ENCODE measurements at regions not wholly inside any gene's neighbourhood (a gene's known extent, or its start where the extent isn't known, plus 50 kb on each side); places are given as distances from the start of the nearest gene placed in this dataset.

DNA sequence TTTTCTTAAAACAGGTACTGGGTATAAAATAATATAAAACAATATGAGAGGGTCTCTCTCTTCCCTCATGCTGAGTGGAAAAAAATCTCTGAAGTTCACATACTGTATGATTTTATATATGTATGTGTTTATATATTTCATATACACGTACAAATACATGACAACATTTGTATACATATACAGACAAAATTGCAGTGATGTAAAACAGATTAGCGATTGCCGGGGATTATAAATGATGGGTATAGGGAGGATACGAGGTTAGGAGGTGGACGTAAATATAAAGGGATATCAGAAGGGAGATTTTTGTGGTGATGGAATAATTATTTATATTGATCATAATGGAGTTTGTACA, 194.8 kb upstream of the PRSS16 start:
- no peak for DNase-seq (ENCODE audit: low read depth)

DNA sequence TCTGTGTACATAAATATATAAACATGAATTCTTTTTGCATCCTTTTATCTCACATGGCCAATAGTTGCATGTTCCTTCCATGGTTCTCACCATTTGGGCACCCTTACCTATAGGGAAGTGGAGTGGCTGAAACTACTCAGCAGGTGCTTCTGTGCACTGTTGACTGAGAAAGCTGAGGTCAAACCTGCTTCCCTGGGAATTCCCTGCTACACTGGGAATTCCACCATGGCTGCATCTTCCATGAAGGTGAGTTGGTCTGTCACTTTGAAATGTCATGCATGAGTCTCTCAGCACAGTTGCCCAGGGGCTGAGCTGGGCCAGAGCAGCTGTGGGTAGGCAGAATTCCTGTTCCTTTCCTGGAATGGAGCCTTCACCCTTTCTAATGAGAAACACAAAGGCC, 193.8 kb upstream of the PRSS16 start:
- no peak for DNase-seq (ENCODE audit: low read depth)

DNA sequence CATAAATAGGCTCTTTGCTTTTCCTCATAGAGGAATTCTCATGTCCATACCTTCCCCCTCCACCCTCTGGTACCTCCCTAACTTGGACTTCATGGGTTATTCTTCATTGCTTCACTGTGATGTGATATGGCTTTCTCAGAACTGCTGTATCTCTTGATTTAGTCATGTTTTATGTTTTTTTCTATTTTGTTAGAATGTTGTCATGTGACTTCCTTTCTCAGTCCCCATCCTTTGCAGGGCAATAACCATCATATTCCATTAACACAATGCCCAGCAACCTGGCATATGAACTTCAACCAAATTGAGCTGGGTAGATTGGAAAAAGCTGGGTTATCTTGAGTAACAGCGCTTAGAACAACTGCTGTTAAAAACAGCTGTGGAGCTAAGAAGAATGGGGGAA, 190.9 kb upstream of the PRSS16 start:
- DNase-seq (ENCODE audit: low read depth): no peak

DNA sequence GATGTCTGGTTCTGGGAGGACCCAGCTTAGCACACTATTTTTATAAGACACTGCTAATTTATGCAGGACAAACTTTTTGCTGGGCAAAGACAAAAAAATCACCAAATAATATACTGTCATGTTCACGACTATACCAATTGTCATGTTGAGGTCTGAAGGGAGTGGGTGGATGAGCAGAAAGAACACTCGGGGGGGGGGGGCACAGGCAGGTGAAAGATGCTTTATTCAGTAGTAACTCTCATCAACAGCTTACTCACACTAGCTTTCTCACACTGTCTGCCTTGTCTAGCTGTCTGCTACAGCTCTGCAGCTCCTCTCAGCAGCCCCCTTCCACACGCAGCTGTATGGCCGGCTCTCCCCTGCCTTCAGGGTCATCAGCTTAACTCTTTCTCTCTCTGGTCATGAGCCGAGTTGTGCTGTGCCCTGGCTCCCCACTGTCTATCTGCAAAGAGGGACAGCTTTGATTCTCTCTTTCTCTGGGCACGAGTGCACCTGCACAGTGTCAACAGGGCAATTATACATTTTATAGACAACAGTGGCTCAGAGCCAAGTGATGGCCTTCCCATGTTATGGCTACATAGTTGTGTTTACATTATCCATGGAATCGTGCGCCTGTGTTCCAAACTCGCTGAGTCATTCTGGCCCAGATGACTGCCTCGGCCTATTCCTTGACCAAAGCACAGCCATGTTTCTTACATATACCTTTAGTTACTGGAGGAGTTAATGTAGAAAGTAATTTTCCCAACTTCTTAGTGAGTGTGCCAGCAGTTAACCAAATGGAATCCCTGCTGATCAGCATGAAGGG, 187.7 kb upstream of the PRSS16 start:
- DNase-seq (ENCODE audit: low read depth): no peak

DNA sequence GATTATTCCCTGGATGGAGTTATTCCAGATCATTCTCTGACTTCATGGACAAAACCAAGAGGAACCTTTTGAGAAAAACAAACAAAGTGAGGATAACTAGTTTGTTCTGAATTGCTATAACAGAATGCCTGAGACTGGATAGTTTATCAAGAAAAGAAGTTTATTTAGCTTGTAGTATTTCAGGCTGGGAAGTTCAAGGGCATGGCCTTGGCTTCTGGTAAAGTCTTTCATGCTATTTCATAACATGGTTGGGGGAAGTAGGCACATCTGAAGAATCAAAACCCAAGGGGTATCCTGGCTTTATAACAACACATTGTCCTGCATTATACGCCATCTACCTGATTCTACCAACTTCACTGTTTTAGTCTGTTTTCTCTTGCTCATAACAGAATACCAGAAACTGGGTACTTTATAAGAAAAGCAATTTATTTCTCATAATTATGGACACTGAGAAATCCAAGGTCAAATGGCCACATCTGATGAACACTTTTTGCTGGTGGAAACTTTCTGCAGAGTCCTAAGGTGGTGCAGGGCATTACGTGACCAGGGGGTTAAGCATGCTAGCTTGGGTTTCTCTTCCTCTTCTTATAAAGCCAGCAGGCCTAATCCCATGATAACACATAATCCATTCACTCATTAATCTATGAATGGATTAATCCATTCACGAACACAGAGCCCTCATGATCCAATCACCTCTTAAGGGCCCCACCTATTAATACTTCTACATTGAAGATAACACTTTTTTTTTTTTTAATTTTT, 186.1 kb upstream of the PRSS16 start:
- DNase-seq (ENCODE audit: low read depth): no peak

DNA sequence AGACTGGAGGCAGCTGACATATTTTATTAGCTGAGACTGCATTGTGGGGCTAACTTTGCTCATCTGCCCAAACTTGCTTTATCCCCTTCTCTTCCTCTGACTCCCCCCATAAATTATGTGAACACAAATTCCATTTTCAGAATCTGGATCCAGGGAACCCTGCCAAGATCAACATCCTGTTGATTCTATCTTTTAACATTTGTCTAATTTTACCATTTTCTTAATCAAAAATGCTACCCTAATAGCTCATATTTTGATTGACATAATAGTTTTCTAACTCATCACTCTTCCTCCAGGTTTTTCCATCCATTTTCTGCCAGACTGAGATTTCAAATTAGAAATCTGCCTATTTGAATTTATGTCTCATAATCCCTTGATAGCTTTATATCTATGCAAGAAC, 184.7 kb upstream of the PRSS16 start:
- no peak for DNase-seq (ENCODE audit: low read depth)

DNA sequence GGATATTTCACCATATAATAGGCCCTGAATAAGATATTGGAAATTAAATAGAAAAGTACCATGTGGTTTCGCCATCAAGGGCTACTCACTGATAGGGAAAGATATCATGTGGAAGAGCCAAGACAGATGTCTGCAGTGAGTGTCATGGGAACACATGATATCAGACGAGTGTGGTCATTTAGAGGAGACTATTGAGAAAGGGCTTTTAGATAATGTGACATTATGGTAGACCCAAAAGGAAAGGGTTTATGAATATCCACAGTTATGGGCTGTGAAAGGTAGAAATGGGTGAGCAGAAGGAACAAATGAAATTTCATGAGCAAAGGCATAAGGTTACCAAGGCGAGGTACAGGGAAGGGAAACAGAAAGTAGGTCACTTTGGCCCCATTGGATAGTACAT, 182.3 kb upstream of the PRSS16 start:
- DNase-seq (ENCODE audit: low read depth): no peak

DNA sequence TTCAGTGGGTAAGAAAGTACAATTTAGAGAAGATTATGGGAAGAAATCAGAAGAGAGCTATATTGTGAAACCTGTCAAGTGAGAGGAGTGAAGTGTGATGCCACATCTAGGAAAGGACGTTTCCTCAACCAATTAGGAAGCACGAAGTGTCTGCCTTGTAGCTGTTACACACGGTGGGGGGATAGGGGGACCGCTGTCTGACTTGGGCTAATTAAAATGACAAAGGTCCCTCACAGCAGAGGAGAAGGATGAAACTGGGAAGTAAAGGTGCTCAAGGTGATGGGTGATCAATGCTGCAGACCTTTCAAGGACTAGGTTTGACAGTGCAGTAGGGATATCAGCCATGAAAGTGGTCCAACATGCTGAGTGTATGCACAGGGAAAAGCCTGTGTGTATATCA, 181.1 kb upstream of the PRSS16 start:
- no peak for DNase-seq (ENCODE audit: low read depth)

DNA sequence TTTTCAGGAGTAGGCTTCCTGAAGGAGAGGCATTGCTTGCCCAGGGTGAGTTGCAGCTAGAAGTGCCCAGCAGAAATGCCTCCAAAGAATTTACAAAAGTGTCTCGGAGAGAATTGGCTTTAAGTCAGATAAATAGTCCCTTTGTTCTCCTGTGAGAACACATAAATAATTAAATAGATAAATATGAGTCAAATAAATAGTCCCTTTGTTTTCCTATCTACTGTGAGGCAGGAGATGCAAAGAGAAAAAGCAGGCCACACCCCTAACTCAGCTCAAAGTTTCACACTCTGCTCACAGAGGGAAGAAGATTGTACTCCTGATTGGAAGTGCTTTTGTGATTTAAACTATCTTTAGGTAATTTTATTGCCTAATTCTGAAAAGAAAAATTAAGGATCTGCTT, 180.7 kb upstream of the PRSS16 start:
- DNase-seq (ENCODE audit: low read depth): no peak

DNA sequence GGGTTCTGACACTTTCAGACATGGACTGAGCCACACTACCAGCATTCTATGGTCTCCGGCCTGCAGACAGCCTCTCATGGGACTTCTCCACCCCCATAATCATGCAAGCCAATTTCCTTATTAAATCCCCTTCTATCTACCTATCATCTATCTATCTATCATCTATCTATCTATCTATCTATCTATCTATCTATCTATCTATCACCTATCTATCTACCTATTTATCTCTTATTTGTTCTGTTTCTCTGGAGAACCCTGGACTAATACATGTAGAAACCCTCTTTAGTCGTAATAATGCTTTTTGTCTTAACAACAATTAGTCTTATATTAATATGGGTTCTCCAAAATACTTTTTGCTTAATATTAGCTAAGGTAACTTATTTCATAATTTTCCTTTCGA, 174.1 kb upstream of the PRSS16 start:
- no peak for DNase-seq (ENCODE audit: low read depth)

DNA sequence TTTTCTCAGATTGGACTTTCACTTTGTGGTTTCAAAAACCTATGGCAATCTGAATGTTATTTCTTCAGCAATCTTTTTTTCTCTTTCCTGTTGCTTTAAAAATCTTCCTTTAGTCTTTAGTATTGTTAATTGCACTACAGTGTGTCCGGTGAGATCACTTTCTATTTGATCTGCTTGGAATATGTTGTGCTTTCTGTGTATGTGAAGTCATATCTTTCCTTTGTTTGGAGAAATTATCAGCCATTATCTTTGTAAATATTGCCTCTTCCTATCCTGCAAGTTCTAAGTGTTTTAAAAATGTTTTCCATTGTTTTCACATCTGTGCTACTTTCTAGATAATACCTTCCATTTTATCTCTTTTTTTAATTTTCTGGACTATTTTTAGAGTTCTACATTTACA, 171.4 kb upstream of the PRSS16 start:
- DNase-seq (ENCODE audit: low read depth): no peak

DNA sequence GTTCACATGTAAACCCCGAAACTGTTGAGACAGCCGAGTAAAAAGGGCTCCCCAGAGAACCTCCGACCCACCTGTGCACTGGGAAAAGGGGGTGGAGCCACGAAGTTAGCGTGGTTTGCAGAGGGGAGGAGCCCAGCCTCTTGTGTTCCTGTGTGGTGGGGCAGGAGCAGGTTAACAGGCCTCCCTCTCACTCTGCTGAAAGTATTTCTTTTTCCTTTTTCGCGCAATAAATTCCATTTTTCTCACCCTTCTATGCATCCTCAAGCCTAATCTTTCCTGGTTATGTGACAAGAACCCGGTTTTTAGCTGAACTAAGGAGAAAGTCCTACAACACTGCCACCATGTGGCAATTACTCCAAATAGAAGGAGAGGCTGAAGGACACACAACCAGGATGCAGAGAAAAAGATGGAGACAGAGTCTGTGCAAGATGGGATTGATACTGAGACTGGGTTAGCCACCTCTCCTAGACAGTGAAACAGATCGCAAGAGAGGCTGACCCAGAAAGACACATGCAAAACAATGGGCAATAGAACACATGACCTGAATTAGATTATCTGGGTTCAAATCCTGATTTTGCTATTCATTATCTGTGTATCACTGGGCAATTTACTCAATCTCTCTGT, 168.7 kb upstream of the PRSS16 start:
- no peak for DNase-seq (ENCODE audit: low read depth)

DNA sequence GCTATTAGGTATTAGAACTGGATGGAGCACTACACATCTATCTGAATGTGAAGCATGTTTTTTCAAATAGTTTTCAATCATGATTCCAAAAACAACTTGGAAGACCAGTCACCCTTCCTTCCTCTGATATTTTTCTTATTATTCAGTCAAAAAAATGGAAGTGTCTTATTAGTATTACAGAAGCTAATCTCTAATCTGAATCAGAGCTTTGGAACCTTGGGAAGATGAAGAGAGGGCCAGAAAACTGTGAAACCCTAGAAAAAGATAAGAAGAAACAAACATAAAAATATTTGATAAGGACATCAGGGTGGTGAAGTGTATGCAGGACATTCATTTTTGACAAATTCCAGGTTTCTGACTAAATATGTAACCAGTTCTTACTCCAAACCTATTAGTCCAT, 166.3 kb upstream of the PRSS16 start:
- no peak for DNase-seq (ENCODE audit: low read depth)

DNA sequence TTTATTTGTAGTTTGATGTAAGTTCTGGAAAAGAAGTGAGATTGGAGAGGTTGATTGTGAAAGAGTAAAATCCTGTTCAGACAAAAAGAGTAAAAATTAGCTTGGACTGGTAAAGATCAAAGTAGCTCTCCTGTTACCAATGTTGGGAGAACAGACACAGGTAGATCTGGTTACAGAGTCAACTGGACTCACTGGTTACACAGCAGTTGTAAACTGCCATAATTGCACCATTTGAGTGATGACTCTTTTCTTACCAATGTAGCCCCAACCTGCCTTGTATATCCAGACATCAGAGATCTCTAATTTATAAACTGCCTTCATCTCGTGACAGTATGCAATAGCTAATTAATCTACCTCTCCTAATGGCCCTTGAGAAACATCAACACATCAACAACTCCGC, 165.6 kb upstream of the PRSS16 start:
- DNase-seq (ENCODE audit: low read depth): no peak

DNA sequence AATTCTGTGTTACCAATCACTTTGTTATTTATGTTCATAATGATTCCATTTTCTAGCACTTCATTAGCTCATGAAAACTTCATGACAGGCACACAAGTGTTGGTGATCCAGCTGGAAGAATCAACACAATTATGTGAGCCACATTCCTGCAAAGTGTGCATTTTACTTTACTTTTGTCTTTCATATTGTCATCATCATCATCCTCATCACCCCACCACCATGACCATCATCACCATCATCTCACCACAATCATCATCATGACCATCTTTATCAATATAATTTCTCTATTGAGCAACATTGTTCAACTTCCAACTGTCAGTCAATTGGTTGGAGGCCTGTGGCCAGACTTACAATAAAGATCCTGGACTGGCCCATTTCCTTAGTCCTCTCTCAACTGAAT, 159.4 kb upstream of the PRSS16 start:
- no peak for DNase-seq (ENCODE audit: low read depth)

DNA sequence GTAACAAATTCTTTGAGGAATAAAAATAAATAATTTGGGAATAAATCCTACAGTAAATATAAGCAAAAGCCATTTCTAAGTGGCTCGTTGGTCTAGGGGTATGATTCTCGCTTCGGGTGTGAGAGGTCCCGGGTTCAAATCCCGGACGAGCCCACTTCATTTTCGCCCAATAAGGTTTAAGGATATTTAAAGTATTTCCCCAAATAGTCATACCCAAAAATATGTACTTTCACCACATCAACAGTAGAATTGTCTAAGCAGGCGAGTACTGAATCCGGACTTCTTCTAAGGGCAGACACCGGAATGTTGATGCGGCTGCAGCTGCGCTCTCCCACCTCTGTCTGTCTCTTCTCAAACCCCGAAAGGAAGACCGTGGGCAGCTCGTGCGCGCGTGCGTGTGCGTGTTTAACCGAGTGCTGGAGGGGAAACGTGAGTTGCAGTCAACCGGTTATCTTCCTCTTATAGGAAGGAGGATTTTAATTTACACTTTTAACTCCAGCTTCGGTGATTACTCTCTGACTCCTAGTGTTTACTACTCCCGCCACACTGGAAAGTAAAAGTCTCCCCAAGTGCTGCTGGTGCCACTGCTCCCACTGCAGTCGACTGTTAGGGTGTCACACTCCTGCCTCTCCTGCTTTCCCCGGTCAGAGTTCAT, 155.7 kb upstream of the PRSS16 start:
- no peak for DNase-seq (ENCODE audit: low read depth)

DNA sequence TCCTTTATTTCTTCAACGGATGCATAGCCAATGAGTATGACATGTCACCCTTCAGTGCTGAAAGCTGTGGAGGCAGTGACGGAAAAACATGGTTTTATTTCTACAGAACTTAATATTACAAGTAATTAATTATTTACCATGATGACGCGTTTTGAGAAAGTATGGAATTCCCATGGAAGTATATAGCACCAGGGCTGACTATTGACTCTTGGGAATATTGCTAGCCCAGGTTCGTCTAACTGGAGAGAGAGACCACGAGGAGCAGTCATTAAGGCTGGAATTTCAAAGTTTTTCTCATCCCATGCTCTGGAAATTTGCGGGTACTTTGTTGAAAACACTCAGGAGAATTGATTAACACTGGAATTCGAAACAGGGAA, 155.2 kb upstream of the PRSS16 start:
- DNase-seq (ENCODE audit: low read depth): no peak

DNA sequence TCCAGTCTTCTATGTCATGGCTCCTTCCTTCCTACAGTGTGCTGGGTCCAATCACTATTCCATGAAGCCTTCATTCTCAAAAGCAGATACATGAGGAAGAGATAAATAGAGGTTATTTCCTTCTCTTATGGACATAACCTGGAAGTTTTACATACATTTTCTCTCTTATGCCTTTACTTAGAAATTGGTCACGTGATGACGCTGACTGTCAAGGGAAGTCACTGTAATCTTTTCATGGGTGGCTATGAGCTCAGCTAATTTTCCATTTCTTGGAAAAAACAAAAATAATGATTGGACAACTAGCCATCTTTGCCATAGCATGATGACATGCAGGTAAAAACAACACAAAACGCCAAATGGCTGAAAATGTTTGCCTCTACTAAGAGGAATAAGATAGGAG, 151.6 kb upstream of the PRSS16 start:
- no peak for DNase-seq (ENCODE audit: low read depth)

DNA sequence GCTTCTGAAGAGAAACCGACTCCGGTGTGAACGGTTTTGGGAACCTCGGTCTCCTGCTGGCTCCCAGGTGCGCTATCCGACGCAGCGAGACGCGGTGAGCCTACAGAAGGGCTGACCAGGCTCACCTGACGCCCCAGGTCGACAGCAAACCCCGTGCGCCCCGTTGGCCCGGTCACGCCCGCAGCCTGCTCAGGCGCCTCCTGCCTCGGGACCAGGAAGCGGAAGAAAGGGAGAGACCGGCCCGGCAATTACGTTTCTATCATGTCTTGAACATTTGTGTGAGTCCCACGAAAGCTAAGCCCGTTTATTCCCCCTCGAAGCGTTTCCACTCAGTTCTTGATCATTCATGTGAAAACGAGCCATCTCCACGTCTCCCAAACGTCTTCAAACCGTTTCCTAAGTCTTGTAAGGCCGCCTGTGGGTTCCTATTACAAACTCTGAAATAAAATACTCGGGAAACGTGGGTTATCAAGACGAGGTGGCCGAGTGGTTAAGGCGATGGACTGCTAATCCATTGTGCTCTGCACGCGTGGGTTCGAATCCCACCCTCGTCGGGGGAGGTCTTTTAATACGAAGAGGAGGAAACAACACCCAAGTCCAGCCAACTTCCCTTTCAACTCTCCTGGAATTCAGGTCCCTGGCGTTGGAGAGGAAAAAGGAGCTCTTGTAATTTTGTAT, 150.5 kb upstream of the PRSS16 start:
- DNase-seq (ENCODE audit: low read depth): no peak

DNA sequence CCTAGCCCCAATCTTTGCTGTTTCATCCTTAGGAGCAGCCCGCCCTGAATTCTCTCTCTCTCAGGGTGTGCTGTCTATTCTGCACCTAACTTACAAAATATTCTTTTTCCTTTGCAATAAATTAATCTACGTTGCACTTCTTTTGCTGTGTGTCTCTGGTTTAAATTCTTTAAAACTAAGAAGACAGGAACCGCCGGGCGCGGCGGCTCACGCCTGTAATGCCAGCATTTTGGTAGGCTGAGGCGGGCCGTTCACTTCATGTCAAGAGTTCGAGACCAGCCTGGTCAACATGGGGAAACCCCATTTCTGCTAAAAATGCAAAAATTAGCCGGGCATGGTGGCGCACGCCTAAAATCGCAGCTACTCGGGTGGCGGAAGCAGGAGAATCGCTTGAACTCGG, 148.5 kb upstream of the PRSS16 start:
- DNase-seq (ENCODE audit: low read depth): no peak

DNA sequence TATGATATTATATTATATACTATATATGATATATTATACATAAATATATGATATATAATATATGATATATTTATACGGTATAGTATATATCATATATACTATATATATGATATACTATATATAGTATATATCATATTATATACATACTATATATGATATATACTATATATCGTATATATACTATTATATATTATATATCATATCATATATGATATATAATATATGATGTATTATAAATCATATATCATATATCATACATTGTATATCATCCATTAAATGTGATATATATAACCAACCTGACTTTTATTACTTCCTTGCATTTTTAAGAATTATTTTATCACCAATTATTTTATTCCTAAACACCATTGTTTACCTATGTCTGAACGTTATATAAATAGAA, 146.6 kb upstream of the PRSS16 start:
- no peak for DNase-seq (ENCODE audit: low read depth)

DNA sequence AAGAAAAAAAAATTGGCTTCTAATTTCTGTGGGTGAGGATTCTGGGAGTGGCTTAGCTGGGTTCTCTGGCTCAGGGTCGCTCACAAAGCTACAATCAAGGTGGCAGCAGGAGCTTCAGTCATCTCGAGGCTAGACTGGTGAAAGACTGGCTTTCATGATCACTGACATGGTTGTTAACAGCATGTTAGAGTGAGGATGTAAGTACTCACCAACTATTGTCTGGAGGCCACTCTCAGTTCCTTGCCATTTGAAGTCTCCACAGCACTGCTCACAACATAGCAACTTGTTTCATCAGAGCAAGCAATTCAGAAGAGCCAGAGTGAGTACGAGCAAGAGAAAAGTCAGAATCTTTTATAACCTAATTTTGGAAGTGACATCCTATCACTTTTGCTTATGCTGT, 145.7 kb upstream of the PRSS16 start:
- no peak for DNase-seq (ENCODE audit: low read depth)

Measured in T-helper 22 cell (primary cell).